ENCODE measurements at regions not wholly inside any gene's neighbourhood (a gene's known extent, or its start where the extent isn't known, plus 50 kb on each side); places are given as distances from the start of the nearest gene placed in this dataset.

- DNase-seq = no peak
- H3K27me3 Mint-ChIP-seq (ENCODE audit: unreplicated experiment) = no peaks in the 10 kb centered on the region
- H3K36me3 Mint-ChIP-seq (ENCODE audit: unreplicated experiment) = no peaks in the 10 kb centered on the region
- no peak overlapping the region for H3K4me3 Mint-ChIP-seq (ENCODE audit: unreplicated experiment)
- no peak for TF ChIP-seq CTCF (IDR thresholded peaks at IDR 0.05; ENCODE audit: partially characterized antibody, unreplicated experiment)
- H3K4me1 Mint-ChIP-seq (ENCODE audit: low read depth, unreplicated experiment) = peaks cover 6% of the 10 kb centered on the region
- H3K27ac Mint-ChIP-seq (ENCODE audit: unreplicated experiment) = no peak overlapping the region
- no peaks in the 10 kb centered on the region for H3K9me3 Mint-ChIP-seq (ENCODE audit: unreplicated experiment)
These were observed 290.1 kb upstream of the SLC10A2 start for GRCh38 chr13:103356226-103356864.

- TF ChIP-seq CTCF (IDR thresholded peaks at IDR 0.05; ENCODE audit: partially characterized antibody, unreplicated experiment) = no peak
- no peak overlapping the region for H3K4me3 Mint-ChIP-seq (ENCODE audit: unreplicated experiment)
- no peaks in the 10 kb centered on the region for H3K27me3 Mint-ChIP-seq (ENCODE audit: unreplicated experiment)
- H3K4me1 Mint-ChIP-seq (ENCODE audit: low read depth, unreplicated experiment) = peaks cover 20% of the 10 kb centered on the region
- no peaks in the 10 kb centered on the region for H3K9me3 Mint-ChIP-seq (ENCODE audit: unreplicated experiment)
- no peak for DNase-seq
- H3K27ac Mint-ChIP-seq (ENCODE audit: unreplicated experiment) = no peak overlapping the region
- no peaks in the 10 kb centered on the region for H3K36me3 Mint-ChIP-seq (ENCODE audit: unreplicated experiment)
These were observed 288.0 kb upstream of the SLC10A2 start for GRCh38 chr13:103354171-103354570.

- H3K36me3 Mint-ChIP-seq (ENCODE audit: unreplicated experiment) = peaks cover 5% of the 10 kb centered on the region
- TF ChIP-seq CTCF (IDR thresholded peaks at IDR 0.05; ENCODE audit: partially characterized antibody, unreplicated experiment) = no peak
- no peak for DNase-seq
- H3K4me1 Mint-ChIP-seq (ENCODE audit: low read depth, unreplicated experiment) = peaks cover 25% of the 10 kb centered on the region
- no peaks in the 10 kb centered on the region for H3K27me3 Mint-ChIP-seq (ENCODE audit: unreplicated experiment)
- peak overlapping the region; percentile 29 for H3K27ac Mint-ChIP-seq (ENCODE audit: unreplicated experiment)
- H3K9me3 Mint-ChIP-seq (ENCODE audit: unreplicated experiment) = no peaks in the 10 kb centered on the region
- peak overlapping the region; percentile 53 for H3K4me3 Mint-ChIP-seq (ENCODE audit: unreplicated experiment)
These were observed 285.0 kb upstream of the SLC10A2 start for GRCh38 chr13:103351035-103351828.

GRCh38 chr13:103350147-103350546 lies 283.9 kb upstream of the SLC10A2 start:
- peaks cover 25% of the 10 kb centered on the region for H3K4me1 Mint-ChIP-seq (ENCODE audit: low read depth, unreplicated experiment)
- peaks cover 8% of the 10 kb centered on the region for H3K36me3 Mint-ChIP-seq (ENCODE audit: unreplicated experiment)
- no peak for TF ChIP-seq CTCF (IDR thresholded peaks at IDR 0.05; ENCODE audit: partially characterized antibody, unreplicated experiment)
- no peak for DNase-seq
- H3K27ac Mint-ChIP-seq (ENCODE audit: unreplicated experiment) = no peak overlapping the region
- H3K4me3 Mint-ChIP-seq (ENCODE audit: unreplicated experiment) = no peak overlapping the region
- H3K27me3 Mint-ChIP-seq (ENCODE audit: unreplicated experiment) = no peaks in the 10 kb centered on the region
- H3K9me3 Mint-ChIP-seq (ENCODE audit: unreplicated experiment) = no peaks in the 10 kb centered on the region
